Endothelial cell of umbilical vein (primary cell): ENCODE measurements at regions not wholly inside any gene's neighbourhood (a gene's known extent, or its start where the extent isn't known, plus 50 kb on each side); places are given as distances from the start of the nearest gene placed in this dataset.

ENCODE experiments used
- BruUV-seq: library from RNA; stranded (reverse); fragments of 400-500 nt; replicated peaks from 2 replicates; lab custom pipeline; 2021; lab: Mats Ljungman, UMichigan
- CTCF ChIA-PET: fragments of 300-600, 350-600 bp; sonication (Branson Sonifier 250); formaldehyde crosslinking; loops from one replicate; lab custom pipeline; 2021; ENCODE audit warnings: antibody characterized with exemption, inconsistent platforms; lab: Charles Lee
- POLR2A ChIA-PET: fragments of 300-600, 350-600 bp; sonication (Branson Sonifier 250); formaldehyde crosslinking; loops from one replicate; lab custom pipeline; 2021; ENCODE audit warnings: antibody characterized with exemption, inconsistent platforms; lab: Charles Lee
- DNase-seq: peaks from one replicate; pipeline ENCODE4 v3.0.0-alpha.2; 2011; ENCODE audit warnings: low read depth, low spot score
- FAIRE-seq: peaks from 2 replicates; lab custom pipeline; 2011; peaks lifted over from hg19 to GRCh38; lab: Jason Lieb, UNC
- H2AFZ ChIP-seq: 2 replicates; pipeline ENCODE4 v1.6.0; 2012; ENCODE audit warnings: low read depth, low read length, control low read depth, inconsistent platforms
- H3K27ac ChIP-seq: 2 replicates; pipeline ENCODE4 v1.5.1; 2011; ENCODE audit warnings: low read depth, mild to moderate bottlenecking, control low read depth, low read length, moderate library complexity; ENCODE audit not compliant: insufficient read depth
- H3K27me3 ChIP-seq, 2 experiments: 2 replicates each; pipeline versions ENCODE4 v1.6.0 to v1.6.1; 2011; ENCODE audit warnings: low read length in 2 of 2, mixed read lengths in 1 of 2; ENCODE audit not compliant: control insufficient read depth in 2 of 2, insufficient read depth in 2 of 2
- H3K36me3 ChIP-seq, 2 experiments: 2 replicates in 1 of 2; 3 replicates in 1 of 2; pipeline ENCODE4 v1.5.1; 2011; ENCODE audit warnings: low read length in 2 of 2, mild to moderate bottlenecking in 1 of 2, moderate library complexity in 1 of 2; ENCODE audit not compliant: control insufficient read depth in 2 of 2, insufficient read depth in 2 of 2; ENCODE audit errors: extremely low read depth in 1 of 2
- H3K4me1 ChIP-seq: 3 replicates; pipeline ENCODE4 v1.5.1; 2011; ENCODE audit warnings: mild to moderate bottlenecking, low read length; ENCODE audit not compliant: control insufficient read depth, insufficient read depth; ENCODE audit errors: extremely low read depth
- H3K4me2 ChIP-seq: 2 replicates; pipeline ENCODE4 v1.6.1; 2011; ENCODE audit warnings: low read length, control low read depth, mixed read lengths; ENCODE audit not compliant: insufficient read depth
- H3K4me3 ChIP-seq, 3 experiments: fragments of 200-600 bp in 1 of 3; sonication (generic), shearing (Covaris generic) in 1 of 3; replicated peaks in 1 of 3; 2 replicates each; pipeline ENCODE4 v1.5.1; 2011 to 2016; ENCODE audit warnings: control low read depth in 3 of 3, low read length in 3 of 3, mild to moderate bottlenecking in 2 of 3, inconsistent platforms in 1 of 3, low read depth in 1 of 3, moderate library complexity in 1 of 3; ENCODE audit not compliant: insufficient read depth in 1 of 3
- H3K79me2 ChIP-seq: 2 replicates; pipeline ENCODE4 v1.6.0; 2012; ENCODE audit warnings: low read length, inconsistent platforms; ENCODE audit not compliant: control insufficient read depth, insufficient read depth
- H3K9ac ChIP-seq: replicated peaks from 2 replicates; pipeline ENCODE3; 2011; ENCODE audit warnings: low read length, control low read depth; ENCODE audit not compliant: insufficient read depth; ENCODE audit errors: extremely low read depth
- H3K9me1 ChIP-seq: replicated peaks from 3 replicates; pipeline ENCODE4 v1.6.0; 2011; ENCODE audit warnings: mild to moderate bottlenecking, low read length; ENCODE audit not compliant: control insufficient read depth, insufficient read depth; ENCODE audit errors: extremely low read depth
- H3K9me3 ChIP-seq: replicated peaks from 2 replicates; pipeline ENCODE4 v1.5.1; 2012; ENCODE audit warnings: low read length, inconsistent platforms; ENCODE audit not compliant: control insufficient read depth, insufficient read depth
- H4K20me1 ChIP-seq: replicated peaks from 2 replicates; pipeline ENCODE3; 2011; ENCODE audit warnings: mild to moderate bottlenecking, low read length; ENCODE audit not compliant: control insufficient read depth, insufficient read depth; ENCODE audit errors: extremely low read depth
- CTCF ChIP-seq, 2 donors: IDR thresholded peaks; 1 replicate in 1 of 2; 2 replicates in 1 of 2; pipeline ENCODE4 v1.5.1; 2011; ENCODE audit warnings: low read length in 2 of 2, mild to moderate bottlenecking in 2 of 2, moderate library complexity in 2 of 2, control low read depth in 1 of 2, inconsistent platforms in 1 of 2, low read depth in 1 of 2; ENCODE audit not compliant: insufficient read depth in 1 of 2; ENCODE audit errors: extremely low read depth in 1 of 2
- EZH2 ChIP-seq: IDR thresholded peaks from 2 replicates; pipeline ENCODE4 v1.6.1; 2012; ENCODE audit warnings: borderline replicate concordance, low read depth, mild to moderate bottlenecking, moderate library complexity, low read length, inconsistent platforms; ENCODE audit not compliant: severe bottlenecking
- FOS ChIP-seq: IDR thresholded peaks from 2 replicates; pipeline ENCODE4 v1.6.1; 2011; ENCODE audit warnings: mild to moderate bottlenecking, low read length, moderate library complexity, borderline replicate concordance; ENCODE audit not compliant: insufficient read depth
- GATA2 ChIP-seq: IDR thresholded peaks from 2 replicates; pipeline ENCODE4 v1.7.0; 2011; ENCODE audit warnings: low read depth, mild to moderate bottlenecking, moderate library complexity, mixed read lengths, low read length; ENCODE audit not compliant: insufficient read length, insufficient read depth
- JUN ChIP-seq: IDR thresholded peaks from 2 replicates; pipeline ENCODE4 v1.6.1; 2011; ENCODE audit warnings: borderline replicate concordance, low read depth; ENCODE audit not compliant: insufficient read length, insufficient read depth
- MAX ChIP-seq: IDR thresholded peaks from 2 replicates; pipeline ENCODE4 v1.6.1; 2011; ENCODE audit not compliant: insufficient read depth, insufficient read length
- MYC ChIP-seq: IDR thresholded peaks from one replicate; pipeline ENCODE4 v1.6.1; 2011; ENCODE audit warnings: mild to moderate bottlenecking, low read depth, low read length
- POLR2A ChIP-seq: IDR thresholded peaks from 2 replicates; pipeline ENCODE4 v1.6.1; 2012; ENCODE audit warnings: low read depth, mild to moderate bottlenecking, control low read depth, low read length
- POLR2AphosphoS5 ChIP-seq: IDR thresholded peaks from 2 replicates; pipeline ENCODE4 v1.6.1; 2012; ENCODE audit warnings: low read depth, mild to moderate bottlenecking, control low read depth, low read length, moderate library complexity; ENCODE audit not compliant: insufficient read depth
- dilution Hi-C: fragments of 300-500 bp; cut with MboI; formaldehyde crosslinking; loops from one replicate; pipeline ENCODE4 v1.15.0; 2019; ENCODE audit warnings: low sequenced_read_pairs; ENCODE audit not compliant: extremely low pct_ligation_motif_present
- intact Hi-C: fragments of 100-400 bp; cut with micrococcal nuclease; formaldehyde crosslinking; loops from one replicate; pipeline ENCODE4 v1.10.0; 2022

GRCh38 chr3:137906985-137907649 lies 102.8 kb upstream of the CLDN18 start:
- H3K9ac ChIP-seq: no peak overlapping the region
- H3K4me3 ChIP-seq: no peak overlapping the region
- no peaks in the 10 kb centered on the region for H3K9me1 ChIP-seq
- H3K36me3 ChIP-seq: no peaks in the 10 kb centered on the region
- no peak overlapping the region for H3K4me2 ChIP-seq
- no peaks in the 10 kb centered on the region for H3K79me2 ChIP-seq
- intact Hi-C loops: no loop called here
- no peaks in the 10 kb centered on the region for H4K20me1 ChIP-seq
- TF ChIP-seq POLR2A (no peak), JUN (no peak), CTCF (IDR thresholded peaks at IDR 0.05; ENCODE audit: extremely low read depth in 1 of 2, insufficient read depth in 1 of 2, low read depth in 1 of 2, low read length in 2 of 2) (no peak), POLR2AphosphoS5 (no peak), FOS (no peak), MYC (no peak), MAX (no peak), GATA2 (no peak), EZH2 (no peak)
- H3K27me3 ChIP-seq: no peaks in the 10 kb centered on the region
- no TSS peak for BruUV-seq
- no peaks in the 10 kb centered on the region for H3K9me3 ChIP-seq
- H2AFZ ChIP-seq: no peak overlapping the region
- DNase-seq: no peak
- ChIA-PET POLR2A (no interaction called here), CTCF (no interaction called here)
- H3K27ac ChIP-seq: no peak overlapping the region
- no peaks in the 10 kb centered on the region for H3K4me1 ChIP-seq
- dilution Hi-C loops: no loop called here
- FAIRE-seq: no peak
